ENCODE measurements at regions not wholly inside any gene's neighbourhood (a gene's known extent, or its start where the extent isn't known, plus 50 kb on each side); places are given as distances from the start of the nearest gene placed in this dataset.

GRCh38 chr2:166671235-166671634 is 177.2 kb upstream of the SCN7A start:
- DNase-seq (peak; percentile 62), ATAC-seq (ENCODE audit: low read depth) (peak; percentile 44; the same call in 1 of the 2 replicates)
- no TSS peak for BruUV-seq (replicated peaks)
- Histone ChIP-seq H3K4ac (ENCODE audit: low read depth, low read length) (no peak overlapping the region), H4K5ac (ENCODE audit: low read depth, low read length) (no peak overlapping the region), H2BK15ac (ENCODE audit: low read depth, low read length) (no peak overlapping the region), H3K18ac (ENCODE audit: low read depth, low read length) (no peak overlapping the region), H4K20me1 (ENCODE audit: insufficient read depth, low read length) (no peaks in the 10 kb centered on the region), H3K23ac (ENCODE audit: low read depth, low read length) (no peak overlapping the region), H4K8ac (ENCODE audit: low read depth in 2 of 2, low read length in 2 of 2) (no peak overlapping the region), H3K4me3 (ENCODE audit: insufficient read depth, low read depth, low read length) (no peak overlapping the region), H3K9ac (ENCODE audit: low read depth, low read length) (no peak overlapping the region), H3K9me1 (ENCODE audit: insufficient read depth, low read length) (no peaks in the 10 kb centered on the region), H3K14ac (replicated peaks; ENCODE audit: low read depth, low read length) (no peak overlapping the region), H3K27ac (ENCODE audit: insufficient read depth, low read length) (no peak overlapping the region), H2BK20ac (ENCODE audit: low read depth, low read length) (no peak overlapping the region), H3K4me1 (ENCODE audit: control insufficient read depth, insufficient read depth, low read length) (peaks cover 2% of the 10 kb centered on the region), H3K79me1 (ENCODE audit: low read depth in 1 of 2, low read length in 2 of 2) (no peaks in the 10 kb centered on the region), H2BK120ac (ENCODE audit: low read depth, low read length) (no peak overlapping the region), H2AK9ac (replicated peaks; ENCODE audit: low read depth, low read length, poor library complexity) (no peak overlapping the region), H4K91ac (ENCODE audit: insufficient read depth, low read depth, low read length) (no peak overlapping the region), H2BK5ac (ENCODE audit: low read depth, low read length, poor library complexity, severe bottlenecking) (no peak overlapping the region), H2AFZ (replicated peaks; ENCODE audit: low read length, poor library complexity) (no peak overlapping the region), H3K36me3 (ENCODE audit: control insufficient read depth, insufficient read depth, low read length) (no peaks in the 10 kb centered on the region), H3K56ac (ENCODE audit: extremely low read depth, insufficient read depth, low read length) (no peak overlapping the region), H3K27me3 (ENCODE audit: control insufficient read depth, insufficient read depth, low read length) (no peaks in the 10 kb centered on the region), H3K4me2 (ENCODE audit: low read depth, low read length) (no peak overlapping the region), H2AK5ac (ENCODE audit: low read depth, low read length) (no peak overlapping the region), H3K9me3 (ENCODE audit: control insufficient read depth, insufficient read depth, low read length) (no peaks in the 10 kb centered on the region)
- TF ChIP-seq CEBPB (IDR thresholded peaks at IDR 0.05; ENCODE audit: low read depth, low read length) (peak; percentile 62), BHLHE40 (IDR thresholded peaks at IDR 0.05; ENCODE audit: low read depth, low read length) (no peak), FOS (IDR thresholded peaks at IDR 0.05; ENCODE audit: low read depth, low read length) (no peak), MAFK (IDR thresholded peaks at IDR 0.05; ENCODE audit: low read depth, low read length) (0 out of 2 replicates have a peak, but pooled peaks have one; percentile 26)
- ChIA-PET CTCF (no interaction called here), POLR2A (ENCODE audit: unreplicated experiment) (no interaction called here)
- in situ Hi-C loops (cut with MboI; ENCODE audit: low sequenced_read_pairs) (no loop called here), dilution Hi-C loops (cut with HindIII; ENCODE audit: low sequenced_read_pairs, unreplicated experiment) (no loop called here), intact Hi-C loops (cut with micrococcal nuclease) (no loop called here)
- no CpG with 5 or more reads among the region's 2 CpGs for WGBS, 2 experiments (ENCODE audit: extremely low coverage in 2 of 2, insufficient read length in 1 of 2)
